Left lung (tissue), 4 donors: ENCODE measurements at regions not wholly inside any gene's neighbourhood (a gene's known extent, or its start where the extent isn't known, plus 50 kb on each side); places are given as distances from the start of the nearest gene placed in this dataset.

Source experiments
- ATAC-seq: fragments of 200-7000 bp; cut with Tn5 transposase; one replicate; pipeline ENCODE4 v1.9.1; 2020; ENCODE audit warnings: moderate library complexity
- DNase-seq, 4 donors: peaks; one replicate each; pipeline ENCODE4 v3.0.0-alpha.2; 2013 to 2020
- H3K27ac ChIP-seq, 2 donors: fragments of 200-600 bp; sonication (generic) in 1 of 2; one replicate each; pipeline versions ENCODE4 v1.5.0 to v1.8.0; 2020 to 2021
- H3K27me3 ChIP-seq, 2 donors: fragments of 200-600 bp; sonication (generic) in 1 of 2; one replicate each; pipeline versions ENCODE4 v1.5.0 to v1.8.0; 2020 to 2021
- H3K36me3 ChIP-seq, 2 donors: fragments of 200-600 bp; sonication (generic) in 1 of 2; one replicate each; pipeline versions ENCODE4 v1.5.0 to v1.8.0; 2020 to 2021
- H3K4me1 ChIP-seq, 2 donors: fragments of 200-600 bp; one replicate each; pipeline ENCODE4 v1.8.0; 2021
- H3K4me3 ChIP-seq, 2 donors: fragments of 200-600 bp; sonication (generic) in 1 of 2; one replicate each; pipeline versions ENCODE4 v1.5.0 to v1.8.0; 2020 to 2021; ENCODE audit warnings: mild to moderate bottlenecking in 1 of 2
- H3K9me3 ChIP-seq, 2 donors: fragments of 200-600 bp; sonication (generic) in 1 of 2; one replicate each; pipeline versions ENCODE4 v1.5.0 to v1.8.0; 2020 to 2021
- CTCF ChIP-seq, 2 donors: fragments of 200-600 bp; sonication (generic) in 1 of 2; IDR thresholded peaks; one replicate each; pipeline versions ENCODE4 v1.5.0 to v1.8.0; 2021; ENCODE audit warnings: antibody characterized with exemption in 2 of 2
- intact Hi-C, 2 donors: fragments of 100-400 bp; cut with DNase I; formaldehyde crosslinking; loops; one replicate each; pipeline versions ENCODE4 v1.11.2 to v1.14.2; 2022
- donor health status: DM: no; HTN: yes; CAD: no.
- donor health status: DM: no; HTN: no; CAD: no.

GRCh38 chr6:84514089-84514971 lies 250.1 kb downstream of the TBX18 start:
- no peaks in the 10 kb centered on the region for H3K4me1 ChIP-seq
- H3K4me3 ChIP-seq = no peak overlapping the region
- ATAC-seq (no peak), DNase-seq (no peak)
- TF ChIP-seq CTCF (IDR thresholded peaks at IDR 0.05) = no peak
- H3K36me3 ChIP-seq = no peaks in the 10 kb centered on the region
- H3K27me3 ChIP-seq = no peaks in the 10 kb centered on the region
- intact Hi-C loops = no loop called here
- H3K27ac ChIP-seq = no peak overlapping the region
- H3K9me3 ChIP-seq = no peaks in the 10 kb centered on the region

- no peaks in the 10 kb centered on the region for H3K36me3 ChIP-seq
- peaks cover 0 to 3% of the 10 kb centered on the region in 2 donors for H3K9me3 ChIP-seq
- H3K4me1 ChIP-seq = no peaks in the 10 kb centered on the region
- H3K27ac ChIP-seq = no peak overlapping the region
- no peak for TF ChIP-seq CTCF (IDR thresholded peaks at IDR 0.05)
- DNase-seq = no peak
- intact Hi-C loops = no loop called here
- no peak for ATAC-seq
- H3K27me3 ChIP-seq = no peaks in the 10 kb centered on the region
- H3K4me3 ChIP-seq = no peak overlapping the region
Observed at GRCh38 chr6:84512391-84512790, 252.0 kb downstream of the TBX18 start.

DNA sequence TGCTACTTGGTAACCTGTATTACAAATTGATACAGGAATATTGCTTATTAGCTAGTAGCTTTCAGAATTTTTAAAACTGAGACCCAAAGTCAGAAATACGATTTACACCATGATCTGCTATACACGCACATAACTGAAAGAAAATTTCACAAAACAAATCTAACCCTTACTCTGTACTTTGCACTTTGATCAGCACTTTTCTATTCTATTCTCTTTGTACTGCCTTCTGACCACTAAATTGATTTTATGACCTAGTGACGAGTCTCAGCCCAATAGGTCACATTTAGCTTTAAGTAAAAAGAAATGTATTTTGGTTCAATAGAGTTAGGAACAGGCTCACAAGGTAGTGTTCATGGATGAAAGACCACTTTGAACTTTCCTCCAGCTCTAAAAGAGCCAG lies 252.5 kb downstream of the TBX18 start:
- H3K9me3 ChIP-seq = peaks cover 0 to 3% of the 10 kb centered on the region in 2 donors
- intact Hi-C loops = no loop called here
- no peak overlapping the region for H3K4me3 ChIP-seq
- ATAC-seq = no peak
- no peak for DNase-seq
- H3K36me3 ChIP-seq = no peaks in the 10 kb centered on the region
- no peak for TF ChIP-seq CTCF (IDR thresholded peaks at IDR 0.05)
- H3K27me3 ChIP-seq = no peaks in the 10 kb centered on the region
- no peak overlapping the region for H3K27ac ChIP-seq
- H3K4me1 ChIP-seq = no peaks in the 10 kb centered on the region

GRCh38 chr6:84508981-84509380 lies 255.4 kb downstream of the TBX18 start:
- intact Hi-C loops = no loop called here
- peaks cover 0 to 14% of the 10 kb centered on the region in 2 donors for H3K9me3 ChIP-seq
- no peak overlapping the region for H3K27ac ChIP-seq

More at GRCh38 chr6:84508981-84509380, 255.4 kb downstream of the TBX18 start:
- DNase-seq (no peak), ATAC-seq (no peak)
- Histone ChIP-seq H3K4me1 (no peaks in the 10 kb centered on the region), H3K27me3 (no peaks in the 10 kb centered on the region), H3K36me3 (no peaks in the 10 kb centered on the region), H3K4me3 (no peak overlapping the region)
- TF ChIP-seq CTCF (IDR thresholded peaks at IDR 0.05) = no peak
